ELF-1 (cell line): ENCODE measurements at regions not wholly inside any gene's neighbourhood (a gene's known extent, or its start where the extent isn't known, plus 50 kb on each side); places are given as distances from the start of the nearest gene placed in this dataset.
"Not testable (repeated sequence)": the region's sequence is repeated elsewhere in the genome, so short reads cannot be mapped to it uniquely, and the experiment has no call there.

Source experiments
- DNase-seq: peaks from one replicate; pipeline ENCODE4 v3.0.0-alpha.2; 2016; ENCODE audit warnings: low read depth, low spot score

DNA sequence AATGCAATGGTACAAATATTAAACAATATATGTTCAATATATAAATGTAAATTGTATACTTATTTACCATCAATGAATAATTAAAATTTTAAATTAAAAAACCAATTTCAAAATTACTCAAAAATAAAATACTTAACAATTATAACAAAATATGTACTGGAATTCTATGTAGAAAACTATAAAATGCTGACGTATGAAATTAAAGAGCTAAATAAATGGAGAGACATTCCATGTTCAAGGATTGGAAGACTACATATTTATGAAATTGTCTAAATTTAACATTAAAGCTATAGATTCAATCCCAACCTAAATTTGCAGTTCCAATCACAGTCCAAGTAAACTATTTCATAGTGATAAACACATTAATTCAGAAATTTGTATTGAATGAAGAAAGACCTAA lies 1522.4 kb downstream of the SI start:
- no peak for DNase-seq

- DNase-seq: peak; percentile 44
Measured at GRCh38 chr3:163552659-163552966, 1525.7 kb downstream of the SI start.

DNA sequence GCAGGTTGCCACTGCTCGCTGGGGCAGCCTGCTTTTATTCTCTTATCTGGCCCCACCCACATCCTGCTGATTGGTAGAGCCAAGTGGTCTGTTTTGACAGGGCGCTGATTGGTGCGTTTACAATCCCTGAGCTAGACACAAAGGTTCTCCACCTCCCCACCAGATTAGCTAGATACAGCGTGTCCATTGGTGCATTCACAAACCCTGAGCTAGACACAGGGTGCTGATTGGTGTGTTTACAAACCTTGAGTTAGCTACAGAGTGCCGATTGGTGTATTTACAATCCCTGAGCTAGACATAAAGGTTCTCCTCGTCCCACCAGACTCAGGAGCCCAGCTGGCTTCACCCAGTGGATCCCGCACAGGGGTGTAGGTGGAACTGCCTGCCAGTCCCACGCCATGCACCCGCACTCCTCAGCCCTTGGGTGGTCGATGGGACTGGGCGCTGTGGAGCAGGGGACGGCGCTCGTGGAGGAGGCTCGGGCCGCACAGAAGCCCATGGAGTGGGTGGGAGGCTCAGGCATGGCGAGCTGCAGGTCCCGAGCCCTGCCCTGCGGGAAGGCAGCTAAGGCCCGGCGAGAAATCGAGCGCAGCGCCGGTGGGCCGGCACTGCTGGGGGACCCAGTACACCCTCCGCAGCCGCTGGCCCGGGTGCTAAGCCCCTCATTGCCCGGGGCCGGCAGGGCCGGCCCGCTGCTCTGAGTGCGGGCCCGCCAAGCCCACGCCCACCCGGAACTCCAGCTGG lies 1526.2 kb downstream of the SI start:
- DNase-seq: peak; percentile 5

GRCh38 chr3:163548015-163548414 lies 1530.3 kb downstream of the SI start:
- no peak for DNase-seq

DNA sequence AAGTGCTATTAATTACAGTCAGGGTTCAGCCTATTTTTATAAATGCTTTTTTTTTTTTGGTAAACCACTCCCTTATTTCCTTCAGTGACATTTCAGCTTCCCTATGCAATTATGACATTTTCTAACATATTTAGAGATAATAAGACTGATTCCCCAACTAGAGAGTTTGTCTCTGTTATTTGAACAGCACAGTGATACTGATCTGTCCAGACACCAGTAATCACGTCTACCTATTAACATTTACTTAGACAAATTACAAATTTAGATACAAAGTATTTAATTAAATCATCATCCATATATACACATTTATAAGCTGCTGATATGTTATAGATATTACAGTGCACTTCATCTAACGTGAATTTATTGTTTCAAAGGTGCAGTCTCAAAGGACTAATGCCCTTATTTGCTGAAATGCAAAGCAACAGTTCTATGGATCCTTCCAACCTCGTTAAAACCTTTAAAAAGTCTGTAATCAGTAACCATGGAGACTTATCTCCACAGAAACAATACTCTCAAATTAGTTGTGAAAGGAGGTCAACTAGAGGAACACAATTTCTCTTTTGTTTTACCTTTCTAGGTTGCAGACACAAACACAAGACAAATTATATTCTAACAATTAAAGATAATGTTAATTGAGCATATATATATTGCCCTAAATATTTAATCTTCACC lies 1531.1 kb downstream of the SI start:
- DNase-seq: no peak

DNA sequence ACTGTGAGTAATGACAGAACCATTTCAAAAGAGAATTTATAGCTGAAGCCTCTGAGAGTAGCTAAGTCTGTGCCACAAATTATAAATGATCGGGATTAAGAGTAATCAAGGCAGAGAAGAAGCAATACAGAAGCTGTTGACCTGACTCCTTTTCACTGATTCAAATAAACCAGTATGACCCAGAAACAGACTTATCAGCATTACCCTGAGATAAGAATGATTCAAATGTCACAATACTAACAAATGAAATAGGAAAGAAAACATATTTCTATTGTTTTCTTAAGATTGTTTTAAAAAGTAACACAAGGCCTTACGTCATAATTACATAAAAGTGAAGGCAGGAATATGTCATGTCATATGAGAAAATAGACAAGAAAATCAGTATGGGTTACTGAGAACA lies 1534.6 kb downstream of the SI start:
- DNase-seq: no peak

DNA sequence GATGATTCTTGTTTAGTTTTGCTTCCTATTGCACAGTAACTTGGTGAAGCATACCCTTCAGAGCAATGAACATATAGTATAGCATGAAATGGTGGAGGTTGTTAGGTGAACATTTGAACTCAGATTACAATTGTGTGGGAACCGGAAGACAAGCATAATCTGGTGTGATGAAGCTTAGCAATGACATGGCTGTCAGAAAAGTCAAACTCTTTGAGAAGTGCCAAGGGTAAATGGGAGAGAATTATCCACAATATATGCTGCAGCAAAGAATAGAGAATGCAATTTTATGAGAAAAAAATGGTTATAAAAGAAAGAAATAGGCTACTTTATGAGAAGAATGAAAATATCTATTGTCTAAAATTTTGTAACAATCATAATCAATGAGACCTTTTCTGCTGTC lies 1536.7 kb downstream of the SI start:
- DNase-seq: no peak

DNA sequence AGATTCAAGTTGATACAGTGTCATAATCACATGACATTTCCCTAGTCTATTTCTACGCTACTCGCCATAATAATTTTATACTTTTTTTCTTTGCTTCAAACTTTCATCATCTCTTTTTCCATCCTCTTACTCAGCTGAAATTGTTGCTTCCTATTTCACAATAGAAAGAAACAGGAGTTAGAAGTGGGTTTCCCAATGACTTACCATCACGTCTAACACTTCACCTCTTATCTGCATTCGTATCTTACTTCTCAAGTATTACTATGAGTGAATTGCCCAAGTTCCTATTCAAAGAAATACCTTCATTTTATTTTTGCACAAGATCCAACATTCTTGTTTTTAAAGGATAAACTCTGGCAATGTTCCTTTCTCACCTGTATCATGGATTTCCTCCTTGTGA lies 1539.9 kb downstream of the SI start:
- no peak for DNase-seq

DNA sequence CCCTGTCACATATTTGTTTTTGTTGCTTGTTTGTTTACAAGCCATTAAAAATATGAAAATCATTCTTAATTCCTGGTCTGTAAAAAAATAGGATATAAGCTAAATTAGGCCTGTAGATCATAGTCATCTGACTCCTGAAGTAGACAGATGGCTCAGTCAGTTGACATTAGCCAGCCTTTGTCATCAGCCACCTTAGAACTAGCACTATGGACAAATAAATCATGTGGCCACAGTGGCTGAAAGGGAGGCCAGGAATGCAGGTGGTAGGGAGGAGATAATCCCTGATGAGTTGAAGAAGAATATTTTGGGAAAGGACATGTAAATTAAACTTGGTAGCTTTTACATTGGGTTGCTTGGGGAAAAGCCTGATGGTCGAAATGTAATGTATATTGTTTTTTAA lies 1544.9 kb downstream of the SI start:
- DNase-seq: no peak

GRCh38 chr3:163523375-163523774 lies 1554.9 kb downstream of the SI start:
- DNase-seq: no peak

DNA sequence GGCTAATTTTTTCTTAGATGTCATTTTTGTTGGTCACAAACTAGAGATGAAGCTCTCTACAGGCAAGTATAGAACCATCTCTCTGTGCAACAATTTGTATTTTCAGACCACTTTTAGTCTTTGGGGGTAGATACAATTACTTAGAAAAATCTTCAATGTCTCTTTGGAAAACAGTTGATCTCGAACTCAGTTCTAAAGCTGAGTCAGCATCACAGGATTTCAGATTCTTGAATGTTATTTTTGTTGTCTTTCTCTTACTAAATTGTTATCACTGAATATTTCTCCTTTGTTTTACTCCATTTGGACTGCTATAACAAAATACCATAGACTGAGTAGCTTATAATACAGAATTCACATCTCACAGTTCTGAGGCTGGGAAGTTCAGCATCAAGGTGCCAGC lies 1557.0 kb downstream of the SI start:
- no peak for DNase-seq

GRCh38 chr3:163518065-163518464 lies 1560.2 kb downstream of the SI start:
- DNase-seq: no peak

- DNase-seq: no peak
Measured at GRCh38 chr3:163513149-163513657, 1565.1 kb downstream of the SI start.

- DNase-seq: no peak
Measured at GRCh38 chr3:163508206-163508605, 1570.1 kb downstream of the SI start.

- no peak for DNase-seq
Measured at GRCh38 chr3:163504974-163505373, 1573.3 kb downstream of the SI start.

GRCh38 chr3:163499736-163500219 lies 1578.5 kb downstream of the SI start:
- not testable (repeated sequence) for DNase-seq

GRCh38 chr3:163498842-163499735 lies 1579.2 kb downstream of the SI start:
- DNase-seq: peak; percentile 66

DNA sequence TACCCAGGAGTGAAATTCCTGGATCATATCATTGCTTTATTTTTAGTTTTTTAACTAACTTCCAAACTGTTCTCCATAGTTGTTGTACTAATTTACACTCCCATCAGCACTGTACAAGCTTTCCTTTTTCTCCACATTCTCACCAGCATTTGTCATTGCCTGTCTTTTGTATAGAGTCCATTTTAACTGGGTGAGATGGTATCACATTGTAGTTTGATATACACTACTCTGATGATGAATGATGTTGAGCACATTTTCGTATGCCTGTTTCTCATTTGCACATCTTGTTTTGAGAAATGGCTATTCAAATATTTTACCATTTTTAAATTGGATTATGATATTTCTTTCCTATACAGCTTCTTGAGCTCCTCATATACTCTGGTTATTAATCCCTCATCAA lies 1586.6 kb downstream of the SI start:
- DNase-seq: no peak

GRCh38 chr3:163490119-163490518 lies 1588.2 kb downstream of the SI start:
- DNase-seq: peak; percentile 62

DNA sequence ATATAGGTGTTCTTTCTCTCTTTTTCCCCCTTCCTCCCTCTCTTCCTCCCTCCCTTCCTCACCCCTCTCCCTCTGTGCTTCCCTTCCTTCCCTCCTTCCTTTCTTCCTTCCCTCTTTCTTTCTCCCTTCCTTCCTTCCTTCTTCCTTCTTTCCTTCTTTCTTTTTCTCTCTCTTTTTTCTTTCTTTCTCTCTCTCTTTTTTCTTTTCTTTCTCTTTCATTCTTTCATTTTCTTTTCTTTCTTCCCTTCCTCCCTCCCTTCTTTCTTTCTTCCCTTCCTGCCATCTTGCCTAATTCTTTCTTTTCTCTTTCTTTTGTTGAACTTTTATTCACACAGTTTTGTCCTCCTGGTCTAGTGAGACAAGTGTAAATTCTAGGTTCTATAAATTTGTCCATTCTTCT lies 1595.6 kb downstream of the SI start:
- DNase-seq: no peak

- DNase-seq: no peak
Measured at GRCh38 chr3:163481738-163482137, 1596.6 kb downstream of the SI start.

GRCh38 chr3:163476179-163476578 lies 1602.1 kb downstream of the SI start:
- no peak for DNase-seq
